Tibial artery (tissue), 4 donors: ENCODE measurements at regions not wholly inside any gene's neighbourhood (a gene's known extent, or its start where the extent isn't known, plus 50 kb on each side); places are given as distances from the start of the nearest gene placed in this dataset.

Experiments
- DNase-seq, 2 donors: peaks; one replicate each; pipeline ENCODE4 v3.0.0-alpha.2; 2019
- H3K27ac ChIP-seq, 2 donors: fragments of 200-600 bp; sonication (generic) in 1 of 2; 1 replicate in 1 of 2; 2 replicates in 1 of 2; pipeline ENCODE4 v1.5.1; 2018 to 2019; ENCODE audit warnings: mild to moderate bottlenecking in 1 of 2
- H3K27me3 ChIP-seq, 2 donors: fragments of 200-600 bp; sonication (generic) in 1 of 2; one replicate each; pipeline versions ENCODE4 v1.5.1 to v1.6.0; 2016 to 2019
- H3K36me3 ChIP-seq, 3 donors: fragments of 200-600 bp; sonication (generic) in 2 of 3; one replicate each; pipeline ENCODE4 v1.5.1; 2016 to 2019; ENCODE audit warnings: mild to moderate bottlenecking in 2 of 3
- H3K4me1 ChIP-seq, 4 donors: fragments of 200-600 bp; sonication (generic) in 2 of 4; 1 replicate in 3 of 4; 2 replicates in 1 of 4; pipeline ENCODE4 v1.5.1; 2016 to 2019
- H3K4me3 ChIP-seq, 2 donors: fragments of 200-600 bp; sonication (generic) in 1 of 2; 1 replicate in 1 of 2; 2 replicates in 1 of 2; pipeline ENCODE4 v1.5.1; 2018 to 2019; ENCODE audit warnings: mild to moderate bottlenecking in 2 of 2
- H3K9me3 ChIP-seq, 3 donors: fragments of 200-600 bp; sonication (generic) in 1 of 3; one replicate each; pipeline ENCODE4 v1.5.1; 2016 to 2019
- intact Hi-C: fragments of 100-400 bp; cut with DNase I; formaldehyde crosslinking; loops from one replicate; pipeline ENCODE4 v1.15.0; 2023; ENCODE audit warnings: low total_unique reads
- TF ChIP-seq, protein P1 (sequence below), 2 experiments: fragments of 200-600 bp in 1 of 2; fragments of 450-650 bp in 1 of 2; IDR thresholded peaks; one replicate each; pipeline ENCODE4 v1.5.1; 2017 to 2019; ENCODE audit warnings: antibody characterized with exemption in 2 of 2, mild to moderate bottlenecking in 1 of 2, moderate library complexity in 1 of 2

DNA sequence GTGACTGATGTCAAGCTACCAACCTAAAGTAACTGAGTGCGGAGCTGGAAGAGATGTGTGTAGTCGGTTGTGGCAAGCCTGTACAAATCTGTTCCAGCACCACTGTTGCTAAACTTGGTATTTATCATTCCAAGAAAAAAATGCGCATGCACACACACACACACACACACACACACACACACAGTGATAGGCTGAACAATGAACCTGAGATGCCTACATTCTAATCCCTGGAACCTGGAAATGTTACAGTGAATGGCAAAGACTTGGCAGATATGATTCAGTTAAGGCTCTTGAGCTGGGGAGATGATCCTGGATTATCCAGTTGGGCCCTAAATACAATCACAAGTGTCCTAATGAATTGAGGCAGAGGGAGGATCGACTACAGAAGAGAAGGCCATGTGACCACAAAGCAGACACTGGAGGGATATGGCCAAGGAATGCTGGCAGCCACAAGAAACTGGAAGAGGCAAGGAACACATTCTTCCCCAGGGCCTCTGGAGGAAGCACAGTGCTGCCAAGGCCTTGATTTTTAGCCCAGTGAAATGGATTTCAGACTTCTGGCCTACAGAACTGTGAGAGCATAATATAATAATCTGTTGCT is 49.7 kb upstream of the LHFPL2 start:
- Histone ChIP-seq H3K27ac (peak overlapping the region; percentile 47 to 53), H3K36me3 (no peaks in the 10 kb centered on the region), H3K4me1 (peaks cover 0 to 43% (median 11%) of the 10 kb centered on the region in 4 donors), H3K9me3 (no peaks in the 10 kb centered on the region), H3K4me3 (no peak overlapping the region), H3K27me3 (no peaks in the 10 kb centered on the region)
- intact Hi-C loops = no loop called here
- peak; percentile 71 to 82 for DNase-seq
- TF ChIP-seq, protein P1, sequence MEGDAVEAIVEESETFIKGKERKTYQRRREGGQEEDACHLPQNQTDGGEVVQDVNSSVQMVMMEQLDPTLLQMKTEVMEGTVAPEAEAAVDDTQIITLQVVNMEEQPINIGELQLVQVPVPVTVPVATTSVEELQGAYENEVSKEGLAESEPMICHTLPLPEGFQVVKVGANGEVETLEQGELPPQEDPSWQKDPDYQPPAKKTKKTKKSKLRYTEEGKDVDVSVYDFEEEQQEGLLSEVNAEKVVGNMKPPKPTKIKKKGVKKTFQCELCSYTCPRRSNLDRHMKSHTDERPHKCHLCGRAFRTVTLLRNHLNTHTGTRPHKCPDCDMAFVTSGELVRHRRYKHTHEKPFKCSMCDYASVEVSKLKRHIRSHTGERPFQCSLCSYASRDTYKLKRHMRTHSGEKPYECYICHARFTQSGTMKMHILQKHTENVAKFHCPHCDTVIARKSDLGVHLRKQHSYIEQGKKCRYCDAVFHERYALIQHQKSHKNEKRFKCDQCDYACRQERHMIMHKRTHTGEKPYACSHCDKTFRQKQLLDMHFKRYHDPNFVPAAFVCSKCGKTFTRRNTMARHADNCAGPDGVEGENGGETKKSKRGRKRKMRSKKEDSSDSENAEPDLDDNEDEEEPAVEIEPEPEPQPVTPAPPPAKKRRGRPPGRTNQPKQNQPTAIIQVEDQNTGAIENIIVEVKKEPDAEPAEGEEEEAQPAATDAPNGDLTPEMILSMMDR (IDR thresholded peaks at IDR 0.05) = no peak
